Brain microvascular endothelial cell (primary cell): ENCODE measurements at regions not wholly inside any gene's neighbourhood (a gene's known extent, or its start where the extent isn't known, plus 50 kb on each side); places are given as distances from the start of the nearest gene placed in this dataset.

Source experiments
- DNase-seq: peaks from one replicate; pipeline ENCODE4 v3.0.0-alpha.2; 2020
- H3K27ac ChIP-seq: fragments of 250-450 bp; sonication (Bioruptor Pico); 2 replicates; pipeline ENCODE4 v1.5.1; 2020; ENCODE audit warnings: mild to moderate bottlenecking, moderate library complexity
- H3K27me3 ChIP-seq: fragments of 250-450 bp; sonication (Bioruptor Pico); replicated peaks from 2 replicates; pipeline ENCODE4 v1.5.1; 2020; ENCODE audit warnings: mild to moderate bottlenecking
- H3K36me3 ChIP-seq: fragments of 250-450 bp; sonication (Bioruptor Pico); replicated peaks from 2 replicates; pipeline ENCODE4 v1.5.1; 2020; ENCODE audit warnings: mild to moderate bottlenecking
- H3K4me3 ChIP-seq: 2 replicates; pipeline ENCODE4 v1.5.1; 2011; ENCODE audit warnings: low read depth, mild to moderate bottlenecking, control low read depth, low read length, moderate library complexity
- in situ Hi-C: cut with HindIII; loops from 2 replicates; pipeline ENCODE4 v1.10.0; 2017; ENCODE audit warnings: low sequenced_read_pairs, low pct_ligation_motif_present
- TF ChIP-seq, protein P1 (sequence below): IDR thresholded peaks from 2 replicates; pipeline ENCODE4 v1.5.1; 2011; ENCODE audit warnings: low read depth, mild to moderate bottlenecking, moderate library complexity, low read length, control low read depth, inconsistent platforms; ENCODE audit errors: missing control alignments

DNA sequence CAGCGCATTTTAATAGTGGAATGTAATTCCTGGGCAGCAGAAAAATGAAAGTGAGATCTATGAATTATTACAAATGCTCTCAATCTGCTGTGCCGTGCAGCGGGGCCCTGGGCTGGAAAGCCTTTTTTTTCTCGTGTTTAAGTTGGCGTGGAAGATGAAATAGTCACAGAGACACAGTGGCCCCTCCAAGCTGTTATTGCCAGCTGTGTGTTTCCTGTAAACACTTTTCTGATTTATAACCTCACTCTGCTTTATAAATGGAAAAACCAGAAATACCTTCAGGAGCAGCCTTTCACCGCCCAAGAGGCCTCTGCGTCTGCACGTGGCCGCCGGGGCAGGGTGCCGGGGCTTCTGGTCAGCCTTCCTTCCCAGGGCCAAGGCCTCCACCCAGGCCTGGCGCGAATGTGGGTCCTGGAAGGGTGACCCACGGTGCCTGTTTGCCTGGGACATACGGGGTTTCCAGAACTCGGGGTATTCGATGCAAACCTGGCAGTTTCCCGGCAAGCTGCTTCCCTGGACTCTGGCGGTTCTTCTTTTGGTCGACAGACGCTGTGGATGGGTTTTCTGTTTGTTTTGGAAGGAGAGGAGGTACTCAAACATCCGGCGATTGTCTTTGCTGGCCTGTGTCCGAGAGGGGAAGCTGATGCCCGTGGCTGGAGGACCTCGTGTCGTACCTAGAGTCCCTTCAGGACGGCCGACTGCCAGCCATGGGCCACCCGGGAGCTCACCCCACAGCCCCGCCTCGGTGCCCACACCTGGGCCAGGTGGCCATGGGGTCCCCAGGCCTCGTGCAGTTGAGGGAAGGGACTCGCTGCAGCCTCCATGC lies 256.7 kb downstream of the PARP8 start:
- in situ Hi-C loops = no loop called here

DNA sequence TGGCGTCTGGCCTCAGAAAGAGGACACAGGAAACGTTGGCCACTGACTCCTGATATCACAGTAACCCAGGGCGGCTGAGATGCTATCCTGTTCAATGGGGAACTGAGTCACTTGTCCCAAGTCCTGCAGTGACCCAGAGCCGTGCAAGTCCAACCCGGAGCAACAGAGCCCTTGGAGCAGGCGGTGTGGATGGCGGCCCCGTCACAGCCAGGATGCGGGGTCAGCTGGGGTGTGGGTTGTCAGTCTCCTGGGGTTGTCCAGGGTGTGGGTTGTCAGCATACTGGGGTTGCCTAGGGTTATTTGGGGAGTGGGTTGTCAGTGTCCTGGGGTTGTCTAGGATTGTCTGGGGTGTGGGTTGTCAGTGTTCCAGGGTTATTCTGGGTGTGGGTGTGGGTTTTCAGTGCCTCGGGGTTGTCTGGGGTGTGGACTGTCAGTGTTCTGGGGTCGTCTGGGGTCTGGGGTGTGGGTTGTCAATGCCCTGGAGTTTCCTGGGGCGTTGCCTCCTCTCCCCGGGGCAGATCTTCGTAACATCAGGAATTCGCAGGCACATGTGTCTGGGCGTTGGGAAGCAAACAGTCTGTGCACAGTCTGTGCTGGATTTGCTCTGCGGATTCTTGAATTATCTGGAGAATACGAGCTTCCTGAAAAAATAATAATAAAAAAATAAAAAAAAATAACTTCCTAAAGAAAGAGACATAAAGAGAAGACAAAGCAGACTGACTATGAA lies 257.5 kb downstream of the PARP8 start:
- Histone ChIP-seq H3K27ac (no peak overlapping the region), H3K27me3 (no peaks in the 10 kb centered on the region), H3K4me3 (no peak overlapping the region), H3K36me3 (no peaks in the 10 kb centered on the region)
- DNase-seq = no peak
- TF ChIP-seq, protein P1, sequence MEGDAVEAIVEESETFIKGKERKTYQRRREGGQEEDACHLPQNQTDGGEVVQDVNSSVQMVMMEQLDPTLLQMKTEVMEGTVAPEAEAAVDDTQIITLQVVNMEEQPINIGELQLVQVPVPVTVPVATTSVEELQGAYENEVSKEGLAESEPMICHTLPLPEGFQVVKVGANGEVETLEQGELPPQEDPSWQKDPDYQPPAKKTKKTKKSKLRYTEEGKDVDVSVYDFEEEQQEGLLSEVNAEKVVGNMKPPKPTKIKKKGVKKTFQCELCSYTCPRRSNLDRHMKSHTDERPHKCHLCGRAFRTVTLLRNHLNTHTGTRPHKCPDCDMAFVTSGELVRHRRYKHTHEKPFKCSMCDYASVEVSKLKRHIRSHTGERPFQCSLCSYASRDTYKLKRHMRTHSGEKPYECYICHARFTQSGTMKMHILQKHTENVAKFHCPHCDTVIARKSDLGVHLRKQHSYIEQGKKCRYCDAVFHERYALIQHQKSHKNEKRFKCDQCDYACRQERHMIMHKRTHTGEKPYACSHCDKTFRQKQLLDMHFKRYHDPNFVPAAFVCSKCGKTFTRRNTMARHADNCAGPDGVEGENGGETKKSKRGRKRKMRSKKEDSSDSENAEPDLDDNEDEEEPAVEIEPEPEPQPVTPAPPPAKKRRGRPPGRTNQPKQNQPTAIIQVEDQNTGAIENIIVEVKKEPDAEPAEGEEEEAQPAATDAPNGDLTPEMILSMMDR = no peak
- in situ Hi-C loops = no loop called here

More for the DNA sequence above, 256.7 kb downstream of the PARP8 start:
- TF ChIP-seq, protein P1 = no peak
- H3K4me3 ChIP-seq = no peak overlapping the region
- DNase-seq = no peak
- no peak overlapping the region for H3K27ac ChIP-seq
- no peaks in the 10 kb centered on the region for H3K27me3 ChIP-seq
- H3K36me3 ChIP-seq = no peaks in the 10 kb centered on the region

DNA sequence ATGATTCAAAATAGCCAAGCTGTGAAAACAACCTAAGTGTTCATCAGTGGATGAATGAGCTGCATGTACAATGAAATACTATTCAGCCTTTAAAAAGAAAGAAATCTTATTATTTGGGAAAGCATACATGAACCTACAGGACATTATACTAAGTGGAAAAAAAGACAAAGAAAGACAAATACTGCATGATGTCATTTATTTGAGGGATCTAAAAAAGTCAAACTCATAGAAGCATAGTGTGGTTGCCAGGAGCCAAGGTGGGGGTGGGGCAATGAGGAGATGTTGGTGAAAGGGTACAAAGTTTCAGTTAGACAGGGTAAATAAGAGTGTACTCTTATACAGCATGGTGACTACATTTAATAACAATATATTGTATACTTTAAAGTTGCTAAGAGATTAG lies 261.5 kb downstream of the PARP8 start:
- in situ Hi-C loops = no loop called here
- H3K27me3 ChIP-seq = no peaks in the 10 kb centered on the region
- DNase-seq = no peak
- TF ChIP-seq, protein P1 = no peak
- no peak overlapping the region for H3K4me3 ChIP-seq
- no peak overlapping the region for H3K27ac ChIP-seq
- no peaks in the 10 kb centered on the region for H3K36me3 ChIP-seq

DNA sequence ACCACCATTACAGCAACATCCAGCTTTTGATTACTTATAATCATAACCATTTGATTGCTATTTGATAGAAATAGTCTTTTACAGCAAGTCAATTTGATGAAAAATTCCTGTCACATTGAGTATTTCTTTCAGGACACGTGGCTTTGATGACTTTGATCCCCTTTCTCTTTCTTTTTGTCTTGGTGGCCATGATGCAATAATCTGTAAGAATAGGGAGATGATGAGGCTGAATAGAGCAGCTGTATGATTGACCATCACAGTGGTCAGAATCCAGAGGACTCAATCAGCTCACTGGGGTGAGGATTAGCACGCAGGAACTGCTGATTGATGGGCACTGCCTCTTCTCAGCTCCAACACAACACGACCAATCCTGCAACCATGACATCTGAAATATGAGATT lies 262.7 kb downstream of the PARP8 start:
- DNase-seq = no peak
- no peaks in the 10 kb centered on the region for H3K27me3 ChIP-seq
- H3K4me3 ChIP-seq = no peak overlapping the region
- H3K36me3 ChIP-seq = no peaks in the 10 kb centered on the region
- TF ChIP-seq, protein P1 = no peak
- in situ Hi-C loops = no loop called here
- H3K27ac ChIP-seq = no peak overlapping the region

DNA sequence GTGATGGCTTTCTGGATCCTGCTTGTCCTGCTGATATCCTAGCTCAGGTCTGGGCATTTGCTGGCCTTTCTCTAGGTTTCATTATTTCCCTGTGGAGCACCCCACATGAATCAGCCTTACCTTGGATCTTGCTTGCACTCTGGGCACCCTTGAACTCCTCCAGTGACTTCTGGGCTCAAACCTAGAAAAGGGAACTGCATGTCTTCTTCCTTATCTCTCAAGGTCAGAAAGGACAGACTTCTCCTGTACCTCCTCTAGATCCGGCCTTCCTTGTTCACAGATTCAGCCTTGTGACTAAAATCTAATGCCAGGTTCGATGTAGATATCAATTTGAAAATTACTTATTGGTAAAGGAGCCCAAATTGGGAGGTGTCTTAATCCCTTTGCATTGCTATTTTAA lies 267.9 kb downstream of the PARP8 start:
- Histone ChIP-seq H3K27me3 (no peaks in the 10 kb centered on the region), H3K27ac (no peak overlapping the region), H3K4me3 (no peak overlapping the region), H3K36me3 (no peaks in the 10 kb centered on the region)
- DNase-seq = no peak
- TF ChIP-seq, protein P1 = no peak
- in situ Hi-C loops = no loop called here
